ENCODE measurements at regions not wholly inside any gene's neighbourhood (a gene's known extent, or its start where the extent isn't known, plus 50 kb on each side); places are given as distances from the start of the nearest gene placed in this dataset.

DNA sequence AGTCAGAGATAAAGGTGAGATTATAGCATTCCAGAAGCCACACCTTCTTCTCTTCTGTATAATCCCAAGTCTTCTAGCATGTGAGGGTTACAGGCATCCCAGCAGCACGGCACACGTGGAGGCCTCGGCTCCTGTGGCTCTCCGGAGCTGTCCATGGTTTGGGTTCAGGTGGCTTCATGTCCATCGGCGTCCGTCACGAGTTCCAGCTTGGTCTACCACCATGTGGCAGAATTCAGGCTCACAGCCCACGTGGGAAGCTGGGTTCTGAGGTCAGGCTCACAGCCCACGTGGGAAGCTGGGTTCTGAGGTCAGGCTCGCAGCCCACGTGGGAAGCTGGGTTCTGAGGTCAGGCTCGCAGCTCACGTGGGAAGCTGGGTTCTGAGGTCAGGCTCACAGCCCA, 378.3 kb upstream of the SALL3 start:
- H3K4me1 ChIP-seq (ENCODE audit: control insufficient read depth in 1 of 2, low read depth in 2 of 2): no peaks in the 10 kb centered on the region
- H3K27me3 ChIP-seq (replicated peaks; ENCODE audit: insufficient read depth): no peaks in the 10 kb centered on the region
- no peaks in the 10 kb centered on the region for H3K36me3 ChIP-seq
- no peaks in the 10 kb centered on the region for H3K9me3 ChIP-seq
- DNase-seq (ENCODE audit: low spot score): no peak
- no peak overlapping the region for H3K4me3 ChIP-seq
- no peak overlapping the region for H3K27ac ChIP-seq
- TF ChIP-seq, protein P1, sequence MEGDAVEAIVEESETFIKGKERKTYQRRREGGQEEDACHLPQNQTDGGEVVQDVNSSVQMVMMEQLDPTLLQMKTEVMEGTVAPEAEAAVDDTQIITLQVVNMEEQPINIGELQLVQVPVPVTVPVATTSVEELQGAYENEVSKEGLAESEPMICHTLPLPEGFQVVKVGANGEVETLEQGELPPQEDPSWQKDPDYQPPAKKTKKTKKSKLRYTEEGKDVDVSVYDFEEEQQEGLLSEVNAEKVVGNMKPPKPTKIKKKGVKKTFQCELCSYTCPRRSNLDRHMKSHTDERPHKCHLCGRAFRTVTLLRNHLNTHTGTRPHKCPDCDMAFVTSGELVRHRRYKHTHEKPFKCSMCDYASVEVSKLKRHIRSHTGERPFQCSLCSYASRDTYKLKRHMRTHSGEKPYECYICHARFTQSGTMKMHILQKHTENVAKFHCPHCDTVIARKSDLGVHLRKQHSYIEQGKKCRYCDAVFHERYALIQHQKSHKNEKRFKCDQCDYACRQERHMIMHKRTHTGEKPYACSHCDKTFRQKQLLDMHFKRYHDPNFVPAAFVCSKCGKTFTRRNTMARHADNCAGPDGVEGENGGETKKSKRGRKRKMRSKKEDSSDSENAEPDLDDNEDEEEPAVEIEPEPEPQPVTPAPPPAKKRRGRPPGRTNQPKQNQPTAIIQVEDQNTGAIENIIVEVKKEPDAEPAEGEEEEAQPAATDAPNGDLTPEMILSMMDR (IDR thresholded peaks at IDR 0.05): no peak
- ATAC-seq (ENCODE audit: insufficient number of reproducible peaks, low FRiP score, low read depth): no peak

DNA sequence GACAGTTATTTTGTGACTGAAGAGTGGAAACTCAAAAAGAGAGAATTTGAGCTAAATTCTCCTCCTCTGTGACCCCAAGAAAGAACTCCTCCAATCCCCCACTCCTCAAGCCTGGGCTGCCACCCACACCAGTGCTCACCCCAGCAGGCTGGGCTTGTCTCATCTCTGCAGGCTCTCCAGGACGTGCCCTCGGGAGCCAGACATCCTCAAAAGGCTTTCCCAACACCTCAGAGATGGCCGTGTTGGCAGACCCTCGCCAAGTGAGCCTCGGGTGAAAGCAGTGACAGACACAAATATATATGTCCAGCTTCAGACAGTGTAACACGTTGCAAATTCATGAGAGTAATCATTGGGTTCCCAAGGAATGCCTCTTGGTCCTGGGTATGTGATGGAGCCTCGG, 377.7 kb upstream of the SALL3 start:
- no peaks in the 10 kb centered on the region for H3K4me1 ChIP-seq (ENCODE audit: control insufficient read depth in 1 of 2, low read depth in 2 of 2)
- H3K27me3 ChIP-seq (replicated peaks; ENCODE audit: insufficient read depth): no peaks in the 10 kb centered on the region
- no peaks in the 10 kb centered on the region for H3K9me3 ChIP-seq
- DNase-seq (ENCODE audit: low spot score): no peak
- H3K36me3 ChIP-seq: no peaks in the 10 kb centered on the region
- TF ChIP-seq, protein P1 (IDR thresholded peaks at IDR 0.05): no peak
- no peak overlapping the region for H3K4me3 ChIP-seq
- no peak overlapping the region for H3K27ac ChIP-seq
- no peak for ATAC-seq (ENCODE audit: insufficient number of reproducible peaks, low FRiP score, low read depth)

GRCh38 chr18:78602430-78602829, 377.2 kb upstream of the SALL3 start:
- Histone ChIP-seq H3K27ac (no peak overlapping the region), H3K36me3 (no peaks in the 10 kb centered on the region), H3K4me1 (ENCODE audit: control insufficient read depth in 1 of 2, low read depth in 2 of 2) (no peaks in the 10 kb centered on the region), H3K9me3 (no peaks in the 10 kb centered on the region), H3K27me3 (replicated peaks; ENCODE audit: insufficient read depth) (no peaks in the 10 kb centered on the region), H3K4me3 (no peak overlapping the region)
- TF ChIP-seq, protein P1 (IDR thresholded peaks at IDR 0.05): no peak
- ATAC-seq (ENCODE audit: insufficient number of reproducible peaks, low FRiP score, low read depth) (no peak), DNase-seq (ENCODE audit: low spot score) (no peak)

DNA sequence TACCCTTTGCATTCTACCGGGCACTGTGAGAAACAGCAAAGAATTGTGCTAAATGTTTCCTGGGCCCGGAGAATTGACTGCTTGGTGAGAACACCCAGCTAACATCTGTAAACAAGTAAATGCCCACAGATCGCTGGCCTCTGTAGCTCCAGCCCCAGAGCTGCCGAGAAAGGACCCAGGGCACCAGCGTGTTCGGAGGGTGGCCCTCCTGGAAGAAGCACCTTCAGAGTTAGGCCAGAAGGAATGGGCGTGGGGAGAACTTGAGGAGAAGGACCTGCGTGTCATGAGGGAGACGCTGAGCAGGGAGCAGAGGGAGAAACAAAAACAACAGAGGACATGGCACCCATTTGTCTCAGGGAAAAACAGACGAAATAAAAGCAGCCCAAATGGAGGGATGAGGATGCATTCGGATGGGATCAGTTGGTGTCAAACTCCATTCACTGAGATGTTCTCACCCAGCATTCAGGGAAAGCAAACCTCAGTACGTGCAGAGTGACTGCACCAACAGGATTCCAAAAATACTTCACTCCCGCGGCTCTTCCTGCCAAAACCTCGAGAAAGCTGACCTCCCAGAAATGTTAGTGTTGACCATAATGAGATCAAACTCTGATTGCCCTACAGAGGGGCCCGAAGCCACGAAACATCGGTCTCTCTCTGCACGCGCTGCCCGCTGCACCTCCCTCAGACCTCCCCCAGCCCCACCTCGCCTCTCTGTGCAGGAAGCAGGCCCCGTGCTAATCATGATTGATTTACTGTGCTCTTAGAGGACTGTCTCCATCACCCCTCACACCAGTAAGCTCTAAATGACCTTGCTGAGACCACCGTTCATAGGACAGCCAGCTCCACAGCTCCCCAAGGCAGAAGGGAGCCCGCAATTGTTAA, 376.3 kb upstream of the SALL3 start:
- no peak overlapping the region for H3K27ac ChIP-seq
- TF ChIP-seq, protein P1 (IDR thresholded peaks at IDR 0.05): no peak
- no peaks in the 10 kb centered on the region for H3K9me3 ChIP-seq
- no peaks in the 10 kb centered on the region for H3K36me3 ChIP-seq
- no peak overlapping the region for H3K4me3 ChIP-seq
- no peak for ATAC-seq (ENCODE audit: insufficient number of reproducible peaks, low FRiP score, low read depth)
- H3K4me1 ChIP-seq (ENCODE audit: control insufficient read depth in 1 of 2, low read depth in 2 of 2): no peaks in the 10 kb centered on the region
- no peaks in the 10 kb centered on the region for H3K27me3 ChIP-seq (replicated peaks; ENCODE audit: insufficient read depth)
- no peak for DNase-seq (ENCODE audit: low spot score)

- H3K27me3 ChIP-seq (replicated peaks; ENCODE audit: insufficient read depth): no peaks in the 10 kb centered on the region
- TF ChIP-seq, protein P1 (IDR thresholded peaks at IDR 0.05): no peak
- no peak overlapping the region for H3K27ac ChIP-seq
- H3K9me3 ChIP-seq: no peaks in the 10 kb centered on the region
- DNase-seq (ENCODE audit: low spot score) (no peak), ATAC-seq (ENCODE audit: insufficient number of reproducible peaks, low FRiP score, low read depth) (no peak)
- H3K4me1 ChIP-seq (ENCODE audit: control insufficient read depth in 1 of 2, low read depth in 2 of 2): no peaks in the 10 kb centered on the region
- H3K4me3 ChIP-seq: no peak overlapping the region
- no peaks in the 10 kb centered on the region for H3K36me3 ChIP-seq
Measured at GRCh38 chr18:78605255-78605654, 374.4 kb upstream of the SALL3 start.
